Right lobe of liver (tissue), 6 donors: ENCODE measurements at regions not wholly inside any gene's neighbourhood (a gene's known extent, or its start where the extent isn't known, plus 50 kb on each side); places are given as distances from the start of the nearest gene placed in this dataset.
"Not testable (repeated sequence)": the region's sequence is repeated elsewhere in the genome, so short reads cannot be mapped to it uniquely, and the experiment has no call there.

Experiments used
- ATAC-seq, 4 donors: fragments of 200-7000 bp; cut with Tn5 transposase; one replicate each; pipeline ENCODE4 v1.9.1; 2020; ENCODE audit warnings: mild to moderate bottlenecking in 4 of 4, moderate library complexity in 4 of 4
- DNase-seq, 3 donors: peaks; one replicate each; pipeline ENCODE4 v3.0.0-alpha.2; 2020
- H3K27ac ChIP-seq, 3 donors: fragments of 200-600 bp; one replicate each; pipeline ENCODE4 v1.8.0; 2022
- H3K27me3 ChIP-seq, 2 donors: fragments of 200-600 bp; one replicate each; pipeline ENCODE4 v1.8.0; 2022
- H3K36me3 ChIP-seq, 4 donors: fragments of 200-600 bp; sonication (generic) in 1 of 4; one replicate each; pipeline versions ENCODE4 v1.5.1 to v1.8.0; 2017 to 2022; ENCODE audit warnings: control low read depth in 1 of 4
- H3K4me1 ChIP-seq, 4 donors: fragments of 200-600 bp; sonication (generic) in 1 of 4; one replicate each; pipeline versions ENCODE4 v1.5.1 to v1.8.0; 2017 to 2022; ENCODE audit warnings: control low read depth in 1 of 4
- H3K4me3 ChIP-seq, 3 donors: fragments of 200-600 bp; one replicate each; pipeline ENCODE4 v1.8.0; 2022
- H3K9me3 ChIP-seq, 4 donors: fragments of 200-600 bp; sonication (generic) in 1 of 4; one replicate each; pipeline versions ENCODE4 v1.5.1 to v1.8.0; 2017 to 2022; ENCODE audit warnings: control low read depth in 1 of 4
- WGBS: methylation state at CpG from one replicate; pipeline ENCODE4 v1.1.6; 2018; ENCODE audit warnings: low coverage, low lambda C conversion rate; ENCODE audit not compliant: insufficient coverage; ENCODE audit errors: missing lambda C conversion rate; 5-methylcytosine and 5-hydroxymethylcytosine counted together
- intact Hi-C, 2 donors: fragments of 100-400 bp; cut with DNase I; formaldehyde crosslinking; loops; one replicate each; pipeline versions ENCODE4 v1.11.2 to v1.14.1; 2022
- donor health status: DM: no; HTN: yes; CAD: no.
- donor health status: DM: no; HTN: no; CAD: no.
- donor health status: DM: no; HTN: no; CAD: no.
- donor health status: DM: no; HTN: yes; CAD: no.
- donor health status: DM: no; HTN: yes; CAD: no.

GRCh38 chr9:62655705-62656104 lies 1465.9 kb downstream of the SPATA31A7 start:
- DNase-seq, H3K27me3 ChIP-seq, intact Hi-C loops, H3K4me1 ChIP-seq, H3K9me3 ChIP-seq, H3K4me3 ChIP-seq, ATAC-seq, H3K27ac ChIP-seq, H3K36me3 ChIP-seq: not testable (repeated sequence)

GRCh38 chr9:62662733-62663507 lies 1473.1 kb downstream of the SPATA31A7 start:
- WGBS = no CpG with 5 or more reads among the region's 9 CpGs
- H3K4me3 ChIP-seq, H3K9me3 ChIP-seq, H3K4me1 ChIP-seq, H3K27ac ChIP-seq, DNase-seq, H3K36me3 ChIP-seq, intact Hi-C loops, H3K27me3 ChIP-seq: not testable (repeated sequence)
- ATAC-seq = peak in 1 of 4 donors; percentile 34

- intact Hi-C loops, H3K27me3 ChIP-seq, H3K9me3 ChIP-seq, H3K36me3 ChIP-seq, H3K4me3 ChIP-seq, DNase-seq, H3K4me1 ChIP-seq, H3K27ac ChIP-seq: not testable (repeated sequence)
- ATAC-seq = peak in 2 of 4 donors; percentile 13 to 14
- WGBS = no CpG with 5 or more reads among the region's 5 CpGs
Measured at GRCh38 chr9:62663512-62663911, 1473.7 kb downstream of the SPATA31A7 start.

- DNase-seq, intact Hi-C loops: not testable (repeated sequence)
- 10% methylated on average over 2 of the region's 2 CpGs for WGBS
Measured at GRCh38 chr9:62667137-62667824, 1477.4 kb downstream of the SPATA31A7 start.

GRCh38 chr9:62677016-62677415 lies 1487.2 kb downstream of the SPATA31A7 start:
- no CpG with 5 or more reads among the region's 6 CpGs for WGBS

More at GRCh38 chr9:62667137-62667824, 1477.4 kb downstream of the SPATA31A7 start:
- not testable (repeated sequence) for H3K36me3 ChIP-seq, H3K27ac ChIP-seq, ATAC-seq, H3K9me3 ChIP-seq, H3K4me1 ChIP-seq, H3K27me3 ChIP-seq, H3K4me3 ChIP-seq

DNA sequence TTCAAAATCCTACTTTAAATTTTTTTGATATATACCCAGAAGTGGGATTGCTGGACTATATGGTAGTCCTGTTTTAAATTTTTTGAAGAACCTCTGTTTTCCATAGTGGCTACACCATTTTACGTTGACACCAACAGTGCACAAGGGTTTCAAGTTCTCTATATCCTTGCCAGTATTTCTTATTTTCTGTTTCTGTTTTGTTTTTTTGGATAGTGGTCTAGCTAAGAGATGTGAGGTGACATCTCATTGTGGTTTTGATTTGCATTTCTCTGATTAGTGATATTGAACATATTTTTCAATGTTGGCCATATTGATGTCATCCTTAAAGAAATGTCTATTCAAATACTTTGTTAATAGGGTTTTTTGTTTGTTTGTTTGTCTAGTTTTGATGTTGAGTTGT lies 1488.5 kb downstream of the SPATA31A7 start:
- H3K4me3 ChIP-seq, DNase-seq, H3K4me1 ChIP-seq, ATAC-seq, H3K36me3 ChIP-seq, H3K9me3 ChIP-seq, H3K27ac ChIP-seq, H3K27me3 ChIP-seq, intact Hi-C loops: not testable (repeated sequence)
- no CpG with 5 or more reads among the region's 1 CpG for WGBS

More at GRCh38 chr9:62677016-62677415, 1487.2 kb downstream of the SPATA31A7 start:
- H3K4me3 ChIP-seq, H3K4me1 ChIP-seq, H3K36me3 ChIP-seq, intact Hi-C loops, ATAC-seq, H3K27me3 ChIP-seq, DNase-seq, H3K27ac ChIP-seq, H3K9me3 ChIP-seq: not testable (repeated sequence)

DNA sequence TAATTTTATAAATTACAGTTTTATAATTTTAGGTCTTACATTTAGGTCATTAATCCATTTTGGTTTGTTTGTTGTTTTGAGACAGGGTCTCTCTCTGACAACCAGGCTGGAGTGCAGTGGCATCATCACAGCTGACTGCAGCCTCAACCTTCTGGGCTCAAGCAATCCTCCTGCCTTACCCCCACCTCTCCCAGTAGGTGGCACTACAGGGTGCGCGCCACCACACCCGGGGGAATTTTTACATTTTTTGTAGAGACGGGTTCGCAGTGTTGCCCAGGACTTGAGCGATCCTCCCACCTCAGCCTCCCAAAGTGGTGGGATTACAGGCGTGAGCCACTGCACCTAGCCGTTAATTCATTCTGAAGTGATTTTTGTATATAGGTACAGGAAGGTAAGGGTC lies 1489.2 kb downstream of the SPATA31A7 start:
- H3K27me3 ChIP-seq, intact Hi-C loops, H3K36me3 ChIP-seq, H3K4me1 ChIP-seq, H3K4me3 ChIP-seq, DNase-seq, H3K27ac ChIP-seq, H3K9me3 ChIP-seq: not testable (repeated sequence)
- WGBS = no CpG with 5 or more reads among the region's 8 CpGs
- ATAC-seq = peak in 2 of 4 donors; percentile 53 to 54

DNA sequence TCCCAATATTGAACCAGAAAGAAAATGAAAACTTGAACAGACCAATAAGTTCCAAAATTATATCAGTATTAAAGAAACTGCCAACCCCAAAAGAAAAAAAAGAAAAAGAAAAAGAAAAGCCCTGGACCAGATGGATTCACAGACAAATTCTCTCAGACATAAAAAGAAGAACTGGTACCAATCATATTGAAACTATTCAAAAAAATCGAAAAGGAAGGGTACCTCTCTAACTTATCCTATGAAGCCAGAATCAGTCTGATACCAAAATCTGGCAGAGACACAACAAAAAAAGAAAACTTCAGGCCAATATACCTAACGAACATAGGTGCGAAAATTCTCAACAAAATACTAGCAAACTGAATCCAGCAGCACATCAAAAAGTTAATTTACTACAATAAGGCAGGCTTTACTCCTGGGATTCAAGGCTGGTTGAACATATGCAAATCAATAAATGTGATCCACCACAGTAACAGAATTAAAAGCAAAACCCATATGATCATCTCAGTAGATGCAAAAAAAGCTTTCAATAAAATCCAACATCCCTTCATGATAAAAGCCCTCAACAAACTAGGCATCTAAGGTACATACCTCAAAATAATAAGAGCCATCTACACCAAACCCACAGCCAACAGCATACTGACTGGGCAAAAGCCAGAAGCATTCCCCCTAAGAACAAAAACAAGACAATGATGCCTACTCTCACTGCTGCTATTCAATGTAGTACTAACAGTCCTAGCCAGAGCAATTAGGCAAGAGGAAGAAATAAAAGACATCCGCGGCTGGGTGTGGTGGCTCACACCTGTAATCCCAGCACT lies 1495.2 kb downstream of the SPATA31A7 start:
- H3K4me3 ChIP-seq, H3K4me1 ChIP-seq, intact Hi-C loops, ATAC-seq, H3K36me3 ChIP-seq, H3K9me3 ChIP-seq, H3K27ac ChIP-seq, DNase-seq, H3K27me3 ChIP-seq: not testable (repeated sequence)
- WGBS = no CpG with 5 or more reads among the region's 5 CpGs

GRCh38 chr9:62686313-62686712 lies 1496.5 kb downstream of the SPATA31A7 start:
- ATAC-seq, H3K4me1 ChIP-seq, DNase-seq, H3K27me3 ChIP-seq, H3K9me3 ChIP-seq, H3K36me3 ChIP-seq, H3K4me3 ChIP-seq, intact Hi-C loops, H3K27ac ChIP-seq: not testable (repeated sequence)
- no CpG with 5 or more reads among the region's 4 CpGs for WGBS

DNA sequence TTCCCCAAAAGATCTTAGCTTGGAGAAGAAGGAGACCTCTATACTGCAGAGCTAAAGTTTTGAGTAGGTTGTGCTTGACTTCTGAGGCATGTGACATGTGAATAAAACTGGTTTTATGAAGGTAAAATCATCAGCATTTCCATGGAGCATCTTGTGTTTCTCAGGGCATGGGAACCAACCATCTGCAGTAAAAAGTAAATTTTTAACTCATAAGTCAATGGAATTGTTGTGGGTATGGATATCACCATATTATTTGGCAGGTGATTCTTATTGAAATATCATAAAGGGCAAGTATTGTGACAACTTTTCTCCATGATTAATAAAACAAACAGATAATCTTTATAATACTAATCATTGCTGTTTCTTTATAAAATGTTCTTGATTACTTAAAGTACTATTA lies 1503.2 kb downstream of the SPATA31A7 start:
- DNase-seq, intact Hi-C loops, H3K4me1 ChIP-seq, H3K27me3 ChIP-seq, ATAC-seq, H3K27ac ChIP-seq, H3K36me3 ChIP-seq, H3K4me3 ChIP-seq, H3K9me3 ChIP-seq: not testable (repeated sequence)

GRCh38 chr9:62711317-62711716 lies 1521.5 kb downstream of the SPATA31A7 start:
- H3K27me3 ChIP-seq, H3K36me3 ChIP-seq, H3K27ac ChIP-seq, H3K4me1 ChIP-seq, DNase-seq, H3K9me3 ChIP-seq, H3K4me3 ChIP-seq, ATAC-seq, intact Hi-C loops: not testable (repeated sequence)
- WGBS = 88% methylated on average over 6 of the region's 28 CpGs
